Natural killer cell treated with Interleukin-12 subunit alpha and Interleukin-12 subunit beta and Interleukin-15 and Interleukin-18, amount 100 ng/mL, for 72 hours (primary cell): ENCODE measurements at regions not wholly inside any gene's neighbourhood (a gene's known extent, or its start where the extent isn't known, plus 50 kb on each side); places are given as distances from the start of the nearest gene placed in this dataset.

ENCODE experiments used
- ATAC-seq, 2 donors: fragments of 150-1000 bp; cut with Tn5 transposase in 1 of 2; sonication (Bioruptor Pico), chemical (Tn5 transposase) in 1 of 2; 2 replicates each; pipeline ENCODE4 v1.10.0; 2021
- DNase-seq: peaks from one replicate; pipeline ENCODE4 v3.0.0; 2022; ENCODE audit warnings: low spot score
- H3K27ac Mint-ChIP-seq, 2 donors: 1 replicate in 1 of 2; 2 replicates in 1 of 2; pipeline ENCODE4 v1.8.0; 2022; ENCODE audit warnings: mixed read lengths in 2 of 2, mild to moderate bottlenecking in 1 of 2, moderate library complexity in 1 of 2
- H3K27me3 Mint-ChIP-seq, 2 donors: 1 replicate in 1 of 2; 2 replicates in 1 of 2; pipeline ENCODE4 v1.8.0; 2022; ENCODE audit warnings: mixed read lengths in 2 of 2
- H3K36me3 Mint-ChIP-seq: one replicate; pipeline ENCODE4 v1.8.0; 2022; ENCODE audit warnings: mixed read lengths
- H3K4me1 Mint-ChIP-seq, 2 donors: 1 replicate in 1 of 2; 2 replicates in 1 of 2; pipeline ENCODE4 v1.8.0; 2022; ENCODE audit warnings: low read depth in 2 of 2, mixed read lengths in 2 of 2, mild to moderate bottlenecking in 1 of 2
- H3K4me3 Mint-ChIP-seq: one replicate; pipeline ENCODE4 v1.8.0; 2022; ENCODE audit warnings: mixed read lengths
- H3K9me3 Mint-ChIP-seq: 2 replicates; pipeline ENCODE4 v1.8.0; 2022; ENCODE audit warnings: mixed read lengths

DNA sequence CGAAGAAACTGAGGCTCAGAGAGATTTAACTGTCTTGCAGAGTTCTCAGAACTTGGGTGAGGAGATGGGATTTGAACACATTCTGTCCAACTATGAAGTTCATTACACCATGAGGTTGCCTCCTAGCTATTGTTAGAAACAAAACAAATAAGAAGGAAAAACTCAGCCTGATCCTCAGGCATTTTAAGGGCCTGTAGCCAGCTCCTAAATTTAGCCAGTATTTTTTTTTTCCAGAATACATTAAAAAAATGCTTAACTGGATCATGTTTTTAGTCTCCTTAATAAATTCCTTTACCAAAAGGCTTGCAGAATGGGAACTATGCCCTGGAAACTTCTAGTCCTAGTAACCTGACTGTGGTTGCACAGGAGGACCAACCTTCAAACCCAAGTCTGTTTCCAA lies 212.0 kb downstream of the CSNK2A3 start:
- no peak overlapping the region for H3K27ac Mint-ChIP-seq
- no peaks in the 10 kb centered on the region for H3K9me3 Mint-ChIP-seq

DNA sequence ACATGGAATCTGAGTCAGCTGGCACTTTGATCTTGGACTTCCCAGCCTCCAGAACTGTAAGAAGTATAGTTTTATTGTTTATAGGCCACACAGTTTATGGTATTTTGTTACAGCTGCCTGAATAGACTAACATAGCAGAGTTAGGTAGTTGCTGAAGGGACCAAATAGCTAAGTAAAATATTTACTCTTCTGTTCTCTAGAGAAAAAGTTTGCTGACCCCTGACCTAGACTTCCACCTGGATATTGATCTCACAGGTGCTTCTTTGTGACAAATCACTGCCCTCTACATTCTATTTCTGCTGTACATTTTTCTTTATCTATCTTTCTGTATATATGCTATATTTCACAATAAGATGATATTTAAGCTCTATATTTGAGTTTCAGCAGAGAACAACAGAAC lies 212.5 kb downstream of the CSNK2A3 start:
- Mint-ChIP-seq H3K27ac (no peak overlapping the region), H3K4me3 (no peak overlapping the region), H3K4me1 (no peaks in the 10 kb centered on the region), H3K9me3 (no peaks in the 10 kb centered on the region), H3K36me3 (no peaks in the 10 kb centered on the region), H3K27me3 (peaks cover 6 to 9% of the 10 kb centered on the region in 2 donors)
- ATAC-seq: no peak
- no peak for DNase-seq

More for the DNA sequence above, 212.0 kb downstream of the CSNK2A3 start:
- no peaks in the 10 kb centered on the region for H3K4me1 Mint-ChIP-seq
- H3K27me3 Mint-ChIP-seq: peaks cover 7 to 11% of the 10 kb centered on the region in 2 donors
- no peak overlapping the region for H3K4me3 Mint-ChIP-seq
- no peak for ATAC-seq
- no peaks in the 10 kb centered on the region for H3K36me3 Mint-ChIP-seq
- no peak for DNase-seq

DNA sequence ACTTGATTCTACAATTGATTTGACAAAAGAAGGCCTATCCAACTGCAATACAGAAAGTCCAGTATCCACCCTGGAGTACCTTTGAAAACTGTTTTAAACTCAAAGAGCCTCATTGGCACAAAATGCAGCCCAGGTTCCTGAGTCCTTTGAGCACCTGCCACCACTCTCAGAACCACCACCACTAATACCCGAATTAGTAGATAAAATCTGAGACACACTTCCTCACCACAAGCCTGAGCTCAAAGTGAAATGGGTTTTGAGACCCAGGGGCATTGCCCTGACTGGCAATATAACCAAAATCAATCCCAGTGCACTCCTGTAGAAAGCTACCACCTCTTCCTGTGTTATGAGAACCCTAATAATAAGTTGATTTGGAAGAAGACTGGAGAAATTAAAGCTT lies 215.7 kb downstream of the CSNK2A3 start:
- no peaks in the 10 kb centered on the region for H3K4me1 Mint-ChIP-seq
- DNase-seq: no peak
- H3K27me3 Mint-ChIP-seq: peaks cover 14 to 23% of the 10 kb centered on the region in 2 donors
- no peak overlapping the region for H3K27ac Mint-ChIP-seq
- H3K4me3 Mint-ChIP-seq: no peak overlapping the region
- no peaks in the 10 kb centered on the region for H3K36me3 Mint-ChIP-seq
- ATAC-seq: no peak
- H3K9me3 Mint-ChIP-seq: no peaks in the 10 kb centered on the region

DNA sequence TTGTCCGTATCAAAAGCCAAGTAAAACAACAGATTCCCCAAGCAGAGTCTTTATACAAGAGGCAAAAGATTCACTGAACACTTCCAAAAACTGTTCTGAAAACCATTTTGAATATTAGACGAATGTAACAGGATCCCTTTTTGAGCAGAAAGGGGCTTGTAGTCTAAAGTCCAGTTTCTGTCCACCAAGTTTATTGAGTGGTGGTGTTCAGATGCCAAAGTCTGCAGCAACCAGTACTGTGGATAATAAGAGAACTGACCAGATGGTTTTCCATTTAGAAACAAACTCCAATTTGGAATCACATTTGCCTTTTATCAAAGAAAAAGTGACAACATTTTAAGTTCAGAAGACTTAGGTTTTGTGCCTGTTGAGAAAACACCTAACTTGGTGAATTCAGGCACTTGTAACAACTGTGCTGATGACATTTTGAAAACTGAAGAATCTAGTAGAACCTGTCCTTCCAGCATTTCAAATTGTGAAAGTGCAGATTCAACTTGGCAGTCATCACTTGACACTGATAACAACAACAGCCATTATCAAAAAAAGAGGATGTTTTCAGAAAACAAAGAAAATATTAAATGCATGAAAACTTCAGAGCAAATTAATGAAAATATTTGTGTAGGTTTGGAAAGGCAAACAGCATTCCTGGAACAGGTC lies 217.1 kb downstream of the CSNK2A3 start:
- H3K27ac Mint-ChIP-seq: no peak overlapping the region
- H3K36me3 Mint-ChIP-seq: no peaks in the 10 kb centered on the region
- DNase-seq: no peak
- no peaks in the 10 kb centered on the region for H3K9me3 Mint-ChIP-seq
- H3K4me3 Mint-ChIP-seq: no peak overlapping the region
- no peaks in the 10 kb centered on the region for H3K4me1 Mint-ChIP-seq
- ATAC-seq: no peak
- peaks cover 14 to 28% of the 10 kb centered on the region in 2 donors for H3K27me3 Mint-ChIP-seq

DNA sequence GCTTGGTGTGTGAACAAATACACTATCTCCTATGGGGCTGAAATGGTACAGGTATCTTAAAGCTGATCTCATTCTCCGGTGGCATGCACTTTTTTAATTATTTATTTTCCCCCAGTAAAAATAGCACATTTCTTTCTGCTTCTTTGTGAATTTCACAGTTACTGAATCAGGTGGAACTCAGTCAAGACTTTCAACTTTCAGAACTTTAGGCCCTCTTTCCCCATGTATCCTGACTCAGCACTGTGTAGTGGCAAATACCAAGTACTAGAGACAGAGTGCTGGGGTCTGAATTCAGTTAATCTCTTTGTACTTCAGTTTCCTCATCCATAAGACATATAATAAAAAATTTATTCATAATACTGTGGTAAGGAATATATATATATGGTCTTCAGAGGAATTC lies 223.9 kb downstream of the CSNK2A3 start:
- no peaks in the 10 kb centered on the region for H3K9me3 Mint-ChIP-seq
- peaks cover 43 to 86% of the 10 kb centered on the region in 2 donors for H3K27me3 Mint-ChIP-seq

DNA sequence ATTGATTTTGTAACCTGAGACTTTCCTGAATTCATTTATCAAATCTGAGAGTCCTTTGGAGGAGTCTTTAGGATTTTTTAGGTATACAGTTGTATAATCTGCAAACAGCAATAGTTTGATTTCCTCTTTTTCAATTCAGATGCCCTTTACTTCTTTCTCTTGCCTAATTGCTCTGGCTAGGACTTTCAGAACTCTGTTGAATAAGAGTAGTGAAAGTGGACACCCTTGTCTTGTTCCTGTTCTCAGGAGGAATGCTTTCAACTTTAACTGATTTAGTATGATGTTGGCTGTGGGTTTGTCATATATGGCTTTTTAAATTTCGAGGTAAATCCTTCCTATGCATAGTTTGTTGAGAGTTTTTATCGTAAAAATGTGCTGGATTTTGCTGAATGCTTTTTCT lies 227.4 kb downstream of the CSNK2A3 start:
- Mint-ChIP-seq H3K9me3 (no peaks in the 10 kb centered on the region), H3K4me3 (no peak overlapping the region), H3K36me3 (peaks cover 6% of the 10 kb centered on the region), H3K27ac (no peak overlapping the region), H3K27me3 (peaks cover 44 to 70% of the 10 kb centered on the region in 2 donors), H3K4me1 (no peaks in the 10 kb centered on the region)
- DNase-seq (no peak), ATAC-seq (no peak)

More for the DNA sequence above, 223.9 kb downstream of the CSNK2A3 start:
- Mint-ChIP-seq H3K36me3 (peaks cover 6% of the 10 kb centered on the region), H3K27ac (no peak overlapping the region), H3K4me1 (no peaks in the 10 kb centered on the region), H3K4me3 (no peak overlapping the region)
- ATAC-seq (no peak), DNase-seq (no peak)

DNA sequence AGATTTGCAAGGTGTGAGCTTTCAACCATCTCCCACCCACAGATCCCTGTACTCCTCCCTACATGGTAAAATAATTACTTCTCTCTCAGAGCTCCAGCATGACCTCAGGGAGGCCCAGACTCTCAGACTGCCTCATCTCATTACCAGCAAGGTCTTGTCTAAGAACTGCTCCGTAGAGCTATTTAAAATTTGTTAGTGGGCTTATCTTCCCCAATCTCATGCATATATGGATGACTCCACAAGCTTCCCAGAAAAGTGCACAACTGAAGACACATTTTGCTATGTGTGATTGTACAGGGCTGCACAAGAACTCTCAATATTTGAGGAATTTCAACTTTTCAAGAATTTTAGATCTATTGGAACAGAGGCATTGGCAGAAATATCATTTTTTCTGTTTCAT lies 230.3 kb downstream of the CSNK2A3 start:
- no peak for ATAC-seq

DNA sequence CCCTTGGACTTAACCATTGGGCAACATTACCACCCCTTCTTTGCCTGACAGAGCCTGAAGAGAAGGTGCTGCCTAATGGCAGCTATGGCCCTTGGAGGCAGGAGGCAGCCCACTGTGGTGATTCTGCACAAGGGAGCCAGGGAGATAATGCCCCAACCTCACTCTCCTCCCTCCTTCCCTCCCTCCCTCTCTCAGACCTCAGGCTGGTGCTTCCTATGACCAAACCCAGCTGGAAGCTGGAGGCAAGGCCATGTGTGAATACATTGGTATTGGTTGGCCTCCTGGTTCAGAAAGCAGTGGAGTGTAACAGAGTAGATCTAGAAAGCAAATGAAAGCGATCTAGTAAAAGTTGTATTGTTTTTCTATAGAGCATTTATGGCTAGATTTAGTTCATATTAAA lies 233.1 kb downstream of the CSNK2A3 start:
- no peak for ATAC-seq
- no peaks in the 10 kb centered on the region for H3K4me1 Mint-ChIP-seq
- H3K9me3 Mint-ChIP-seq: peaks cover 4% of the 10 kb centered on the region
- H3K27me3 Mint-ChIP-seq: peaks cover 28 to 33% of the 10 kb centered on the region in 2 donors
- DNase-seq: no peak
- peaks cover 5% of the 10 kb centered on the region for H3K36me3 Mint-ChIP-seq
- H3K4me3 Mint-ChIP-seq: no peak overlapping the region
- H3K27ac Mint-ChIP-seq: no peak overlapping the region

More for the DNA sequence above, 230.3 kb downstream of the CSNK2A3 start:
- no peaks in the 10 kb centered on the region for H3K36me3 Mint-ChIP-seq
- no peaks in the 10 kb centered on the region for H3K4me1 Mint-ChIP-seq
- no peaks in the 10 kb centered on the region for H3K9me3 Mint-ChIP-seq
- DNase-seq: no peak
- H3K27ac Mint-ChIP-seq: no peak overlapping the region
- H3K27me3 Mint-ChIP-seq: peaks cover 35 to 44% of the 10 kb centered on the region in 2 donors
- H3K4me3 Mint-ChIP-seq: no peak overlapping the region

DNA sequence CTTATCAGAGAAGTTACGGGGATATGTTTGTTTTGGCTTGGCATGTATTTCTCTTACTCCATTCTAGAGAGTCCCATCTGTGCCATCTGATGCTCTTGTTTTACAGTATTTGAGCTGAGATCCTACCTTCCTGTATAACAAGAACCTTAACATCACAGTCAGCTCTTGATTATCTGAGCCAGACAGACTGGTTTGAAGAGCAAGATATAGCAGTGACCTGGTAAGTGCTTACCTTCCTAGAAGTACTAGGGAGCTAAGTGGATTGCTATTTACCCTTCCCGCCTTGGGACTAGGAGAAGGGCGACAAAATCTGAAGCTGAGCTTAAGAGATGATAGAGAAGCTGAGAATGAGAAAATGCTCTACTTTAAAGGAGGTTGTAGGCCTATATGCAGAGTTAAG lies 235.3 kb downstream of the CSNK2A3 start:
- peaks cover 4% of the 10 kb centered on the region for H3K9me3 Mint-ChIP-seq
- peaks cover 22 to 30% of the 10 kb centered on the region in 2 donors for H3K27me3 Mint-ChIP-seq
- DNase-seq: no peak
- no peak overlapping the region for H3K27ac Mint-ChIP-seq
- H3K4me1 Mint-ChIP-seq: no peaks in the 10 kb centered on the region
- H3K36me3 Mint-ChIP-seq: peaks cover 9% of the 10 kb centered on the region
- no peak for ATAC-seq
- no peak overlapping the region for H3K4me3 Mint-ChIP-seq

DNA sequence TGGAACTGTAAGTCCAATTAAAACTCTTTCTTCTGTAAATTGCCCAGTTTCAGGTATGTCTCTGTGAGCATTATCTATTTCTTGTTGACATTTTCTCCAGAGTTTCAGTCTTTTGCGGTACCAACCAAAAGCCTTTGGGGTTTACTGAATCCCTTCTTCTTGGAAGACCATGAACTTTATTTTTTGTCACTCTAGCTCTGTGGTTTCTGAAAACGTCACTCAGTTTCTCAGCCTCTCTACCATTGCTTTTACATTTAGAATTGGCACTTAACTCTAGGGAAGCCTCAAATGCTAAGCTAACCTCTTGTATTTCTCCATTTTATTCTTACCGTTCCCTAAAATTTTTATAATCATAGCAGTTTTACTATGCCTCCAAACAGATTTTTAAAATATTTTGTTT lies 237.6 kb downstream of the CSNK2A3 start:
- no peaks in the 10 kb centered on the region for H3K4me1 Mint-ChIP-seq
- H3K36me3 Mint-ChIP-seq: peaks cover 9% of the 10 kb centered on the region
- DNase-seq (no peak), ATAC-seq (no peak)
- H3K9me3 Mint-ChIP-seq: peaks cover 4% of the 10 kb centered on the region
- no peak overlapping the region for H3K4me3 Mint-ChIP-seq
- no peak overlapping the region for H3K27ac Mint-ChIP-seq
- H3K27me3 Mint-ChIP-seq: peaks cover 14 to 23% of the 10 kb centered on the region in 2 donors

DNA sequence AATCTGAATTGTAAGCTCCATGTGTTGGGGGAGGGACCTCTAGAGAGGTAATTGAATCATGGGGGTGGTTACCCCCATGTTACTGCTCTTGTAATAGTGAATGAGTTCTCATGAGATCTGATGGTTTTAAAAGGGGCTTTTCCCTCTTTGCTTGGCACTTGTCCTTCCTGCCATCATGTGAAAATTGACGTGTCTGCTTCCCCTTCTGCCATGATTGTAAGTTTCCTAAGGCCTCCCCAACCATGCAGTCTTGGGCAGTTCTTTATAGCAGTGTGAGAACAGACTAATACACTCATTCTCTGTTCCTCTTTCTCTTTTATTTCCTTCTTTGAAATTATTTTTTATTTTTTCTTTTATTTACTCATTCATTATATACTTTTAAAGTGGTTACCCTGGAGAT lies 239.4 kb downstream of the CSNK2A3 start:
- ATAC-seq (no peak), DNase-seq (no peak)
- Mint-ChIP-seq H3K4me1 (no peaks in the 10 kb centered on the region), H3K27me3 (peaks cover 14 to 30% of the 10 kb centered on the region in 2 donors), H3K9me3 (peaks cover 4% of the 10 kb centered on the region), H3K36me3 (peaks cover 9% of the 10 kb centered on the region), H3K27ac (no peak overlapping the region), H3K4me3 (no peak overlapping the region)

DNA sequence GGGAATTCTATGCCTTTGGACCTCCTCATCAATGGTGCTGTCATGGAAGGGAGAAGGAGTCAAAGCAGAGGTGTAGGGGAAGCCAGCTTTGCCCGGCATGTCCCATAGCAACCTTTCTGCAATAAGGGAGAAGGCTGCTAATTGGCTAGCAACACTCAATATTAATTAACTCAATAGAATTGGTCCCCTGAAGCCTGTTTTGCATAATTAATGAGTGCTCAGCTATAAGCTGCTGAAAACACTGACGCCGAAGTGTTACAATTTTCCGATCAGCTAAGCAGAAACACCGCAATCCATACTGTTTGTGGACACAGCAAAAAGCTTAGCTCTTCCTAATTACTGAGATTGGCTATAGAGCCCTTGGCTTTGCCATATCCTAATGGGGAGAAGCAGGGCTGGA lies 245.0 kb downstream of the CSNK2A3 start:
- no peaks in the 10 kb centered on the region for H3K36me3 Mint-ChIP-seq
- ATAC-seq: no peak
- no peak overlapping the region for H3K27ac Mint-ChIP-seq
- H3K4me1 Mint-ChIP-seq: no peaks in the 10 kb centered on the region
- no peak overlapping the region for H3K4me3 Mint-ChIP-seq
- no peak for DNase-seq
- H3K27me3 Mint-ChIP-seq: peaks cover 25 to 35% of the 10 kb centered on the region in 2 donors
- no peaks in the 10 kb centered on the region for H3K9me3 Mint-ChIP-seq

DNA sequence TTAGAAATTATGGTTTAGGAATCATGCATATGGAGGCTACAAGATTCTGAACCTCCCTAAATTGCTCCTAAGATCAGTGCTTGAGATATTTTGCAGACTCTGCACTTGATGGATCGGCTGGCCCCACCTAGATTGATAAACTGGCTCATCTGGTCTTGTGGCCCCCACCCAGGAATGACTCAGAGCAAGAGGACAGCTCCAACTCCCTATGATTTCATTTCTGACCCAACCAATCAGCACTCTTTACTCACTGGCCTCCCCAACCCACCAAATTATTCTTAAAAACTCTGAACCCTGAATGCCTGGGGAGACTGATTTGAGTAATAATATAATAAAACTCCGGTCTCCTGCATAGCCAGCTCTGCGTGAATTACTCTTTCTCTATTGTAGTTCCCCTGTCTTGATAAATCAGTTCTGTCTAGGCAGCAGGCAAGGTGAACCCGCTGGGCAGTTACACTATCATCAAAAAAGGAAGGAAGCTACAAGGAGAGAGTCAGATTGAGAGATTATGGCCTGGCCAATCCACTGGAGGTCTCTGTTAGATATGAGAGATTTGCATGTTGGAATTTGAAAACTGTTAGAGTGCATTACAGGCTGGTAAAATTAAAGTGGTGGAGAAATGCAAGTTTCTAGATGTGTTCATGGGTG lies 245.8 kb downstream of the CSNK2A3 start:
- H3K9me3 Mint-ChIP-seq: no peaks in the 10 kb centered on the region
- ATAC-seq (no peak), DNase-seq (no peak)
- H3K4me1 Mint-ChIP-seq: no peaks in the 10 kb centered on the region
- no peak overlapping the region for H3K4me3 Mint-ChIP-seq
- no peaks in the 10 kb centered on the region for H3K36me3 Mint-ChIP-seq
- no peak overlapping the region for H3K27ac Mint-ChIP-seq
- H3K27me3 Mint-ChIP-seq: peaks cover 26 to 35% of the 10 kb centered on the region in 2 donors

DNA sequence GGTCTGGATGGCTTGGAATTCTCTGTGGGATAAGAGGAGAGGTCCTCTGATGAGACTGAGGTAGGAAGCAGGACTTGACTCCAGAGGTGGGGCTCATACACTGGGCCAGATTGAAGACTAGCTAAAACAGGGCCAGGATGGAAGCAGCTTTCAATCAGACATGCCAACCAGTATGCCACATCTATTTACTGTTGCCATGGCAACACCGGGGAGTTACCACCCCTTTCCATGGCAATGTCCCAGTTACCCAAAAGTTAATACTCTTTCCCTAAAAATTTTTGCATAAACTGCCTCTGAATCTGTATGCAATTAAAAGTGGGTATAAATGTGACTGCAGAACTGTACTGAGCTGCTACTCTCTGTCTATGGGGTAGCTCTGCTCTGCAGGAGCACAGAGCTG lies 247.5 kb upstream of the ZBED5 start:
- DNase-seq (no peak), ATAC-seq (no peak)
- peaks cover 29 to 35% of the 10 kb centered on the region in 2 donors for H3K27me3 Mint-ChIP-seq

More for the DNA sequence above, 247.5 kb upstream of the ZBED5 start:
- H3K36me3 Mint-ChIP-seq: no peaks in the 10 kb centered on the region
- H3K4me1 Mint-ChIP-seq: no peaks in the 10 kb centered on the region
- H3K27ac Mint-ChIP-seq: no peak overlapping the region
- no peak overlapping the region for H3K4me3 Mint-ChIP-seq
- no peaks in the 10 kb centered on the region for H3K9me3 Mint-ChIP-seq
